GM19043 (cell line): ENCODE measurements at regions not wholly inside any gene's neighbourhood (a gene's known extent, or its start where the extent isn't known, plus 50 kb on each side); places are given as distances from the start of the nearest gene placed in this dataset.

Experiments used
- ATAC-seq: cut with Tn5 transposase; IDR thresholded peaks from one replicate; pipeline ENCODE4 v1.9.1; 2021; ENCODE audit warnings: low read depth; ENCODE audit not compliant: unreplicated experiment

DNA sequence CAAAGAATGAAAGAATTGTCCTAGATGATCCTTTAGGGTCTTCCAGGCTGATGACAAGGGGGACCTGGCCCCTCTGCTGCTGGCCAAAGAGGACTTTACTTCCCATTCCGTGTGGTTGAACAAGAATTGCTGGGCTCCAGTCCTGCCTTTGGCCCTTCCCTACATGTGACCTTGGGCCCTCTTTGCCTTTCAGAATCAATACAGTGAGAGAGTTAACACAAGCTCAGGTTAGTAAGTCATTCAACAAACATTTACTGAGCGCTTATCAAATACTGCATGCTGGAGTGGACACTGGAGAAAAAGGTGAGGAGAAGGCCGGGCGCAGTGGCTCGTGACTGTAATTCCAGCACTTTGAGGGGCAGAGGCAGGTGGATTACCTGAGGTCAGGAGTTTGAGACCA lies 113.1 kb downstream of the C9orf50 start:
- no peak for ATAC-seq

GRCh38 chr9:129506892-129507291 lies 114.0 kb downstream of the C9orf50 start:
- no peak for ATAC-seq

DNA sequence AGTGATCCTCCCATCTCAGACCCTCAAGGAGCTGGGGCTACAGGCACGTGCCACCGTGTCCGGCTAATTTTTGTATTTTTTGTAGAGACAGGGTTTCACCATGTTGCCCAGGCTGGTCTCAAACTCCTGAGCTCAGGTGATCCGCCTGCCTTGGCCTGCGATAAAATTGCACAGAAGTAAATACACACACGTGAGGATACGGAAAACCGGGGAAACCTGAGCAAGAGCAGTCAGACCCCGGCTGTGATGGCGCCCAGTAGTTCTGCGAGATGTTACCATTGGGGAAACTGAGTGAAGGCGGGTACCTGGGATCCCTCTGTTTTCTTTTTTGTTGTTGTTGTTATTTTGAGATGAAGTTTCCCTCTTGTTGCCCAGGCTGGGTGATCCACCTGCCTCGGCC lies 114.9 kb downstream of the C9orf50 start:
- no peak for ATAC-seq

DNA sequence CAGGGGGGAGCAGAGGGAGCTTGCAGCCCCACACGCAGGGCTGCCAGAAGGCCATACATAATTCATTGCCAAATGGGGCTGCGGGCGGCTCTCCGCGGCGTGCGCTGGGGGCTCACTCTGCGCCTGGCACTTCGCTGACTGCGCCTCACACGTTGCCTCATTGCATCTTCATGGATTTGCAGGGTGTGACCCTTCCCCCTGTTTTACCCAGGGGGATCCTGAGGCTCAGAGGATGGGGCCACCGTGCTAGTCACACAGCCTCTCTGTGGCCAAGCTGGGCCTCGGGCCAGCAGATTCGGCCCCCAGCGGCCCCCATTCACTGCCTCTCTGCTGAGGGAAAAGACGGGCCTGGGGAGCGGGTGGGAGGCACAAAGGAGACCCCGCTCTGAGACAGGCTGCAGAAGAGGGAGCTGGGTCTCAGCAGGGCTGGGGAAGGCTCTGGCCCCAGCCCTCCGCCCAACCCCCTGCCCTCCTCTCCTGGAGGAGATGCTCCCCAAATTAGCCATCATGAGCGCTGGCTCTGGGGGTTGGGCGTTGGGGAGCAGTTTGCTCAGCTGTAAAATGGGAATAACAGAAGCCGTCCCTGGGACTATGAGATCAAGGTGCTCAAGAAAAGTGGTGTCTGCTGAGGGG lies 115.5 kb downstream of the C9orf50 start:
- no peak for ATAC-seq

DNA sequence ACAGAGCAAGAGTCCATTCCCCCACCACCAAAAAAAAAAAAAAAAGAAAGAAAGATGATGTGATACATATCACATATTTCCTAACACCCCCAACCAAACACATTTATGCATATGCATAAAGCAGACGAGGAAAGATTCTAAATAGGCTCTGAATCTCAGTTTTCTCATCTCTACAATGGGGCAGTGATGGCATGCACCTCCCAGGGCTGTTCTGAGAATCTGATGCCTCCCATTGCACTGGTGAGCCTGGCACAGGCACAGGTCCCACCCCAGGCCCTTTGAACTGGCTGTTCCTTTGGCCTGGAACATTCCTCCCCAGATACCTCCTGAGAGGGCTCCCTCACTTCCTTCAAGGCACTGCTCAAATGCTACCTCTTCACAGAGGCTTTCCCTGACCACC lies 116.5 kb downstream of the C9orf50 start:
- ATAC-seq: no peak

- no peak for ATAC-seq
Measured at GRCh38 chr9:129501771-129502319, 119.1 kb downstream of the C9orf50 start.

- no peak for ATAC-seq
Measured at GRCh38 chr9:129500863-129501770, 119.8 kb downstream of the C9orf50 start.

GRCh38 chr9:129500161-129500862 lies 120.6 kb downstream of the C9orf50 start:
- no peak for ATAC-seq

DNA sequence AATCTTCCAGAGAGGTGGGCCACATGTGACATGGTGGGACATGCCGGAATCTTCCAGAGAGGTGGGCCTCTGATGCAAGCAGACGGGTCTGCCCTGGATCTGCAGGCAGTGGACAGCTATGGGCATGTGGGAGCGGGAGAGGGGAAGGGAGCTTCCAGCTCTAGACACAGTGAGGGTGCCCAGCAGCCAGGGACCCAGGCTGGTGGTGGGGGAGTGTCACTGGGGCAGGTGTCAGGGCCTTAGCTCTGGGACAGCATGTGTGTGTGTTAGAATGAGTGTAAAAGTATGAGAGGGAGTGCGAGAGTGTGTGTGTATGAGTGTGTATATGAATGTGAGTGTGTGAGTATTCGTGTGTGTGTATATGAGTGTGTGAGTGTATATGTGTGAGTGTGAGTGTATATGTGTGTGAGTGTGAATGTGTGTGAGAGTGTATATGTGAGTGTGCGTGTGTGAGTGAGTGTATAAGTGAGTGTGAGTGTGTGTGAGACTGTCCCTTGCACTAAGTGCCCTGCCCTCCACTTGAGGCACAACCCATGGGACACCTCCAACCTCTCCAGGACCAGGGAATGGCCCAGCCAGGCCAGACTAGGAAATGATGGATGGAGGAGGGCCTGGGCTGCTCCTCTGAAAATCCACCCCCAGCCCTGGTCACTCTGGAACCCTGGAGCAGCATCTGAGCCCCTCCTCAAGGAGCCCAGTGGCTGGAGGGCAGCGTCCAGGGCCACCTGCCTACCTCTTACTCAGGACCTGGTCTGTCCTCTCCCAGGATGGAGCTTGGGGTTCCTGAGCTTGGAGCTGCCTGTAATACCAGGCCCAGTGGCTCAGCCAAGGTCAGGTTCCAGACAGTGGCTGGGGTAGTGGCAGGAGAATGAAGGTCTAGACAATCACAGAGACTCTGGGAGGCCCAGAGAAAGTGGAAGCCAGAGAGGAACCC lies 122.2 kb downstream of the C9orf50 start:
- no peak for ATAC-seq

DNA sequence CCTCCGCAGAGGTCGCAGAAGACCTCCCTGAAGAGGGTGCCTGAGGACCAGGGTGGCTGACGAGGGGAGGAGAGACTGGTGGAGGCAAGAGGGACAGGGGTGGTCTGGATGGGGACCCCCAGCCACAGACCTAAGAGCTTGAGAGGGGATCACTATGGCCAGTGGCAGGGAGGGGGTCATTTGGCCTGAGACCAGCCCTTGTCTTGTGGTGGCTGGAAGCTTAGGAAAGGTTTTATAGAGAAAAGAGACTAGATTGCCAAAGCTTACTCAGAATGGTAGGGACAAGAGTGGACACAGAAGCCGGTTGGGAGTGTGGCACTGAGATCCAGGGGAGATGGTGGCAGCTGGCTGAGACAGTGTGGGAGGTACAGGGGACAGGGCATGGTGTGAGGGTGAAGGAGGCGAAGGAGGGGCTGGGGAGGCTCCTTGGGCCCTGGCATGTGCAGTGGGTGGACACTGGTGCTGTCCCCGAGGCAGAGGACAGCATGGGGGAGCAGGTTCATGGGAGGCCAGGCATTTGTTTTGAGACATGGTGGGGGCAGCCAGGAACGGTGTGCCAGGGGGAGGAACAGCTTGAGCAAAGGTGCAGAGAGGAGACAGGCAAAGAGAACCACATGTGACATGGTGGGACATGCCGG lies 123.0 kb downstream of the C9orf50 start:
- ATAC-seq: no peak

- no peak for ATAC-seq
Measured at GRCh38 chr9:129497005-129497812, 123.7 kb downstream of the C9orf50 start.

DNA sequence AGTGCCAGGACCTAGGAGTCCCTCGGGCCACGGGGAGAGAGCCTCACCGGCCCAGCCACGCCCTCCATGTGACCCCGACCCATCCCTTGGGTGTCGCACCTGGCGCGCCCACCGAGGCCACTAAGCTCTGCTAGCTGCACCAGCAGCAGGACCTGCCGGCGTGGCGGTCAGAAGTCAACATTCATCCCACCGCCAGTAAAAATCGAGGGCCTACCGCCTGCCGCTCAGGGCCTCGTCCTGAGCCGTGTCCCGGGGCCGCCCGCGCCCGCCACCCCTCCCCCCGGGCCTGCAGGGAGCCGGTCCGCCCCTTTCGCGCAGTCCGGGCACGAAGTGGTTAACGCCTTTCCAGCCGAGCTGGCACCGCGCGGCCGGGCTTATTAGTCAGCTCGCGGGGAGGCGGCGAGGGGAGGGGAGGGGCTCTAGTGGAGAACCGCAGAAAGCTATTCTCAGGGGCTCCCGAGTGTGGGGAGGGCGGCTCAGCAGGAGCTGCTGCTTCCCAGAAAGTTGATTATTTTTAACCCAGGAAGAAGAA lies 124.4 kb downstream of the C9orf50 start:
- ATAC-seq: no peak

DNA sequence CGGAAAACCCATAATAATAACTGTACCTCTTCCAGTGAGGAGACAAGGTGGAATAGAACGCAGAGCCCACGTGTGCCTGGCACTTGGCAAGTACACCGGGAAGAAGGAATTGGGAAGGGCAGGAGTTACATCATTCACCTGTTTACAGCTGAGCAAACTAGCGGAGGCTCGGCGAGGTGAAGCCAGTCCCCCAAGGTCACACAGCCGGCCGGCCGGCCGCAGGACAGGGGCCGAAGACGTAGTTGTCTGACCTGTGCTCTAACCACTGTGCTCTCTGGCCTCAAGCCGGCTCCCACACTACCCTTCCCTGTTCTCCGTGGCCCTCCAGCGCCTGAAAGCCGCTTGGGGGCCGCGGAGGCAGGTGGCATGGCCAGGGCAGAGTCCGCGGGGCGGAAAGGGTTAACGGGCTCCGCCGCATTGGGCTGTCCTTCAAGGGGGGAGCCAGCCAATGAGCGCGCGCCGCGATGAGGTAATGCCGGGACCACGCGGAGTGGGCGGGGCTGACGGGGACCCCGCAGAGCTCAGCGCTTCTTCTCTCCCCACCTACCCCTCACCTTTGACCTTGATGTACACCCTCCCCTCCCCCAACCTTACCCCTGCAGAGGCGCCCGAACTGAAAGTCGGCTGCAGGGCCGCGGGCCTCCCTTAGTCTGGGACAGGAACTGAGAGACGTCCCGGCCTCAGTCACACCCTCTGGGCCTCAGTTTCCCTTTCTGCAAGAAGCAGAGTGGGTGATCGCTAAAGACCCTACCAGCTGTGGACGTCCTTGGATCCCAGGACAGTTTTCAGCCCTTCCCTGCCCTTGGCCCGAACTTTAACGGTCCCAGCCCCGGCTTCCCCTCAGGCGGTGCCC lies 125.1 kb downstream of the C9orf50 start:
- no peak for ATAC-seq

- no peak for ATAC-seq
Measured at GRCh38 chr9:129494113-129494789, 126.7 kb downstream of the C9orf50 start.

DNA sequence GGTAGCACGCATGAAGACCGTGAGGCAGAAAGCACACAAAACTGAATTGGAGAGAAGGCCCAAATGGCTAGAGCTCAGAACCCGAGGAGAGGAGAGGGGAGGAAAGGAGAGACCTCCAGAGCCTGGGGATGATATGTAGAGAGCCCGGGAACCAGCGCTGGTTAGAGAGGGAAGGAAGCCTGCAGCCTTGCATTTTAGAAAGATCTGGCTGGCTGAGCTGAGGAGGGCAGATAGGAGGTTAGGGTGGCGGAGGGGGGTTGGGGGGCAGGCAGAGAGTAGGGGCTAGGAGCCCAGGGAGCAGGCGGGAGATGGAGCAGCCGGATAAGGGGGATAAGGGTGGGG lies 127.2 kb downstream of the C9orf50 start:
- no peak for ATAC-seq

DNA sequence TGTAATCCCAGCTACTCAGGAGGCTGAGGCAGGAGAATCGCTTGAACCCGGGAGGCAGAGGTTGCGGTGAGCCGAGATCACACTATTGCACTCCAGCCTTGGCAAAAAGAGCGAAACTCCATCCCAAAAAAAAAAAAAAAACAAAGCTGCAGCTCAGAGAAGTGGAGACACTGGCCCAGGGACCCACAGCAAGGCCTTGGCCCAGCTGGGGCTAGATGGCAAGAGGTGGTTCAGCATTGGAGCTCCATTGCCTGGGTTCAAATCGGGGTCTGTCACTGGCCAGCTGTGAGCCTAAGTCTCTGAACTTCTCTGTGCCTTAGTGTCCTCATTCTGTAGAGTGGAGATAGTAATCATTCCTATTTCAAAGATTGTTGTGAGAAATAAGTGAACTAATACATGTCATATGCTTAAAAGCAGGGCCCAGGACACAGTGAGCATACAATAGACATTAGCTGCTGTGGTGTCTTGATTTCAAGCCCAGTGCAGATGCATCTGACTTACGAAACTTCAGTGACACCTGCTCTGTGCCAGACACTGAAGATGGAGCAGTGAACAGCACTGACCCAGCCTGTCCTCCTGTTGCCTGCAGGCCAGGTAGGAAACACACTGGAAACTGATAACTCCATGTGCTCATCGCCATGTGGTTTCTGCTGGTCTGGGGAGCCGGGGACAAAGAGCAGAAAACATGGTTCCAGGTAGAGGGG lies 127.7 kb downstream of the C9orf50 start:
- no peak for ATAC-seq

DNA sequence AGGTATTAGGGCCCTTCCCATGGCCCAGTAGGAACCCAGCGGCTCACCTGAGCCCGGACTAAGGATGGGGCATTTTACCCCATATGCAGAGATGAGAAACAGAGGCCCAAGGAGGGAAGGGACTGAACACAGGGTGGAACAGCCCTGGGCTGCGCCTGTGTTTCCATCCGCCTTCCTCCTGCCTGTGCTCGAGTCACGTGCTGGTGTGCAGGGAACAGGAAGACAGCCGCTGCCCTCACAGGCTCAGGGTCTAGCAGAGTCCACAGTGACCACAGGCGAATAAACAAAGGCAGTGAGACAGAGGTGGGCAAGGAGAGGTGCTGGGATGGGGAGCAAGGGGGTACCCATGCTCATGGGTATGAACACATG lies 129.4 kb downstream of the C9orf50 start:
- no peak for ATAC-seq
